K562 (cell line): ENCODE measurements at regions not wholly inside any gene's neighbourhood (a gene's known extent, or its start where the extent isn't known, plus 50 kb on each side); places are given as distances from the start of the nearest gene placed in this dataset.
A peak's percentile ranks its signal among the peaks of the same experiment; 100 is the strongest.

Experiments
- ATAC-seq: fragments of 200-7000 bp; cut with Tn5 transposase; 3 replicates; pipeline ENCODE4 v1.9.1; 2020; ENCODE audit warnings: moderate library complexity
- BruUV-seq: library from RNA; stranded (reverse); fragments of 400-500 nt; replicated peaks from 2 replicates; lab custom pipeline; 2021; lab: Mats Ljungman, UMichigan
- CTCF ChIA-PET: fragments of 300-600 bp; formaldehyde crosslinking; extraction: SDS; loops from one replicate; lab custom pipeline; 2021; ENCODE audit warnings: low intra/inter-chr PET ratio; lab: Yijun Ruan, JAX
- POLR2A ChIA-PET: fragments of 300-600, 350-650 bp; sonication (Branson Sonifier 250); formaldehyde crosslinking; extraction: SDS; loops from one replicate; lab custom pipeline; 2021; ENCODE audit warnings: antibody characterized with exemption, inconsistent platforms; lab: Yijun Ruan, JAX
- DNase-seq, 4 experiments: peaks; one replicate each; pipeline versions ENCODE4 v3.0.0 to v3.0.0-alpha.2; 2011 to 2018; ENCODE audit warnings: low spot score in 3 of 4, mixed read lengths in 3 of 4; ENCODE audit errors: extremely low read depth in 1 of 4
- FAIRE-seq: peaks from 2 replicates; lab custom pipeline; 2011; peaks lifted over from hg19 to GRCh38; lab: Jason Lieb, UNC
- H2AFZ ChIP-seq: 2 replicates; pipeline ENCODE4 v1.6.0; 2011; ENCODE audit warnings: low read depth, low read length, control low read depth, inconsistent platforms
- H3K27ac ChIP-seq: fragments of 200-600 bp; 3 replicates; pipeline ENCODE4 v1.8.0; 2011; ENCODE audit warnings: low read depth, mild to moderate bottlenecking, control low read depth, inconsistent platforms, low read length, moderate library complexity, mixed read lengths; ENCODE audit errors: extremely low read depth
- H3K27me3 ChIP-seq, 2 experiments: fragments of 300-600 bp in 1 of 2; 2 replicates in 1 of 2; 3 replicates in 1 of 2; pipeline versions ENCODE4 v1.6.0 to v1.8.0; 2011; ENCODE audit warnings: inconsistent platforms in 2 of 2, low read length in 2 of 2, mild to moderate bottlenecking in 1 of 2, mixed read lengths in 1 of 2, moderate library complexity in 1 of 2; ENCODE audit not compliant: control insufficient read depth in 2 of 2, insufficient read depth in 2 of 2
- H3K36me3 ChIP-seq: fragments of 300-600 bp; 3 replicates; pipeline ENCODE4 v1.8.0; 2011; ENCODE audit warnings: mild to moderate bottlenecking, low read length, inconsistent platforms; ENCODE audit not compliant: control insufficient read depth, insufficient read depth
- H3K4me1 ChIP-seq, 2 experiments: fragments of 200-600 bp in 1 of 2; replicated peaks in 1 of 2; 2 replicates in 1 of 2; 3 replicates in 1 of 2; pipeline versions ENCODE4 v1.5.1 to v1.8.0; 2011; ENCODE audit warnings: inconsistent platforms in 2 of 2, low read length in 2 of 2, mild to moderate bottlenecking in 1 of 2, mixed read lengths in 1 of 2, moderate library complexity in 1 of 2; ENCODE audit not compliant: control insufficient read depth in 2 of 2, insufficient read depth in 2 of 2
- H3K4me2 ChIP-seq: 2 replicates; pipeline ENCODE4 v1.6.1; 2011; ENCODE audit warnings: low read length, control low read depth, inconsistent platforms, mixed read lengths; ENCODE audit not compliant: insufficient read depth
- H3K4me3 ChIP-seq: fragments of 200-600 bp; sonication (generic), shearing (Covaris generic); 2 replicates; pipeline ENCODE4 v1.5.1; 2016; ENCODE audit warnings: control low read depth, inconsistent platforms
- H3K79me2 ChIP-seq: fragments of 200-600 bp; 3 replicates; pipeline ENCODE4 v1.8.0; 2011; ENCODE audit warnings: low read length, inconsistent platforms; ENCODE audit not compliant: control insufficient read depth, insufficient read depth
- H3K9ac ChIP-seq, 2 experiments: 2 replicates each; pipeline versions ENCODE4 v1.6.0 to v1.6.1; 2011; ENCODE audit warnings: low read depth in 2 of 2, low read length in 2 of 2, control low read depth in 1 of 2, inconsistent platforms in 1 of 2, mild to moderate bottlenecking in 1 of 2, mixed read lengths in 1 of 2; ENCODE audit not compliant: insufficient read depth in 1 of 2
- H3K9me1 ChIP-seq: one replicate; pipeline ENCODE4 v1.6.0; 2011; ENCODE audit warnings: inconsistent platforms, mild to moderate bottlenecking, low read length, moderate library complexity; ENCODE audit not compliant: control insufficient read depth, insufficient read depth
- H3K9me3 ChIP-seq: replicated peaks from 2 replicates; pipeline ENCODE4 v1.5.1; 2011; ENCODE audit warnings: low read depth, low read length, inconsistent platforms; ENCODE audit not compliant: control insufficient read depth, insufficient read depth
- H4K20me1 ChIP-seq: replicated peaks from 2 replicates; pipeline ENCODE4 v1.6.1; 2011; ENCODE audit warnings: low read length, inconsistent platforms, mixed read lengths; ENCODE audit not compliant: control insufficient read depth, insufficient read depth
- DIDO1 ChIP-seq: fragments of 450-650 bp; IDR thresholded peaks from 2 replicates; pipeline ENCODE4 v1.6.1; 2016; ENCODE audit warnings: low read depth, missing biosample characterization, missing genetic modification characterization
- ELF1 ChIP-seq: fragments of 200-800 bp; sonication (Bioruptor generic); IDR thresholded peaks from 2 replicates; pipeline ENCODE4 v1.6.1; 2016; ENCODE audit warnings: missing genetic modification characterization, missing compliant biosample characterization
- ELF4 ChIP-seq: fragments of 450-650 bp; formaldehyde crosslinking; IDR thresholded peaks from 2 replicates; pipeline ENCODE4 v1.4.0; 2022; ENCODE audit warnings: missing genetic modification characterization
- PREB ChIP-seq: sonication (generic); formaldehyde crosslinking; IDR thresholded peaks from 2 replicates; pipeline ENCODE4 v1.8.1; 2023; ENCODE audit warnings: mild to moderate bottlenecking, missing genetic modification reagents
- RBM25 ChIP-seq: fragments of 200-400 bp; formaldehyde crosslinking; IDR thresholded peaks from 2 replicates; pipeline ENCODE4 v1.6.1; 2018; ENCODE audit warnings: low read length, low read depth, moderate library complexity; ENCODE audit not compliant: severe bottlenecking
- ZKSCAN8 ChIP-seq: fragments of 200-800 bp; sonication (Bioruptor generic); IDR thresholded peaks from 2 replicates; pipeline ENCODE4 v1.6.1; 2016; ENCODE audit warnings: missing genetic modification characterization, missing compliant biosample characterization
- ZNF12 ChIP-seq: sonication (generic); formaldehyde crosslinking; IDR thresholded peaks from 2 replicates; pipeline ENCODE4 v1.4.0; 2020; ENCODE audit warnings: mild to moderate bottlenecking, missing genetic modification reagents
- WGBS: fragments of 100-300 bp; shearing (Covaris generic); methylation state at CpG from one replicate; pipeline ENCODE4 v1.1.6; 2016; ENCODE audit warnings: low coverage, mixed read lengths; ENCODE audit not compliant: insufficient coverage; ENCODE audit errors: missing lambda C conversion rate; 5-methylcytosine and 5-hydroxymethylcytosine counted together
- in situ Hi-C: fragments of 300-500 bp; cut with MboI; formaldehyde crosslinking; loops from 4 replicates; pipeline ENCODE4 v1.15.0; 2018; ENCODE audit warnings: inconsistent platforms, mixed read lengths
- intact Hi-C: fragments of 100-400 bp; cut with micrococcal nuclease; formaldehyde crosslinking; loops from 2 replicates; pipeline ENCODE4 v1.14.2; 2022

DNA sequence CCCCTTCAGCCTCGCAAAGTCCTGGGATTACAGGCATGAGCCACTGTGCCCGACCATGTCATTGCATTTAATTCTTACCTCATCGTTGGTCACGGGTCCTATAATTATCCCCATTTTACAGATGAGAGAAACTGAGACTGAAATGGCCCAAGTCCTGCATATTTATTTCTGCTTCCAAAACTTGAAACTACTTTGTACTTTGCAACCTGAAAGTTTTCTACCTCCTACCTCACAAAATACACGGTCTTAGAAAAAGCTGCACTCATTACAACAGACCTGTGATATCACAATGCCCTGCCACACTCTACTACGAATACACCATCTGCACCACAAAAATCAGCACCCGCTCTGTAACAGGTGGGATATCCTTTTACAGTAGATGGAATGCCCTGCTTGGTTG is 189.1 kb downstream of the ADAMTS15 start:
- H3K4me1 ChIP-seq = no peaks in the 10 kb centered on the region
- H3K9me3 ChIP-seq = no peaks in the 10 kb centered on the region
- H3K4me3 ChIP-seq = no peak overlapping the region
- H3K36me3 ChIP-seq = no peaks in the 10 kb centered on the region
- intact Hi-C loops = no loop called here
- H3K9me1 ChIP-seq = no peaks in the 10 kb centered on the region
- no peak overlapping the region for H2AFZ ChIP-seq
- H4K20me1 ChIP-seq = no peaks in the 10 kb centered on the region
- 1% methylated on average over 7 of the region's 7 CpGs for WGBS
- no peaks in the 10 kb centered on the region for H3K79me2 ChIP-seq
- in situ Hi-C loops = no loop called here
- ChIA-PET POLR2A (no interaction called here), CTCF (no interaction called here)
- H3K9ac ChIP-seq = no peak overlapping the region
- no peak overlapping the region for H3K27ac ChIP-seq
- no peak overlapping the region for H3K4me2 ChIP-seq
- no TSS peak for BruUV-seq
- DNase-seq = no peak
- peaks cover 6 to 27% of the 10 kb centered on the region in 2 experiments; a peak in 4 of 5 replicates for H3K27me3 ChIP-seq
- TF ChIP-seq ZNF12 (CRISPR knock-in tag) (no peak), ELF4 (CRISPR knock-in tag) (no peak), DIDO1 (tag) (no peak), RBM25 (peak; percentile 32), ELF1 (tag) (no peak), PREB (CRISPR knock-in tag) (no peak), ZKSCAN8 (no peak)
- TF ChIP-seq, all 486 proteins: peak for 1
- no peak for ATAC-seq
- no peak for FAIRE-seq
